Activated CD4-positive, alpha-beta T cell treated with anti-CD3 and anti-CD28 coated beads for 36 hours (primary cell): ENCODE measurements at regions not wholly inside any gene's neighbourhood (a gene's known extent, or its start where the extent isn't known, plus 50 kb on each side); places are given as distances from the start of the nearest gene placed in this dataset.

Experiments
- ATAC-seq: fragments of 200-7000 bp; cut with Tn5 transposase; one replicate; pipeline ENCODE4 v1.10.0; 2021; ENCODE audit warnings: mild to moderate bottlenecking, moderate library complexity
- CTCF ChIA-PET: fragments of 350-600 bp; sonication (Branson Sonifier 250); formaldehyde crosslinking; loops from one replicate; lab custom pipeline; 2021; ENCODE audit warnings: antibody characterized with exemption; lab: Charles Lee
- POLR2A ChIA-PET: fragments of 350-600 bp; sonication (Branson Sonifier 250); formaldehyde crosslinking; loops from one replicate; lab custom pipeline; 2021; ENCODE audit warnings: antibody characterized with exemption, inconsistent platforms; lab: Charles Lee
- DNase-seq: peaks from one replicate; pipeline ENCODE4 v3.0.0-alpha.2; 2020
- H3K27ac Mint-ChIP-seq: one replicate; pipeline ENCODE4 v1.8.0; 2021; ENCODE audit warnings: mixed read lengths
- H3K27me3 Mint-ChIP-seq: one replicate; pipeline ENCODE4 v1.8.0; 2021; ENCODE audit warnings: mixed read lengths
- H3K36me3 Mint-ChIP-seq: one replicate; pipeline ENCODE4 v1.8.0; 2021; ENCODE audit warnings: low read depth, mixed read lengths
- H3K4me1 Mint-ChIP-seq: one replicate; pipeline ENCODE4 v1.8.0; 2021; ENCODE audit warnings: mixed read lengths
- H3K4me3 Mint-ChIP-seq: one replicate; pipeline ENCODE4 v1.8.0; 2021; ENCODE audit warnings: mild to moderate bottlenecking, moderate library complexity, mixed read lengths
- H3K9me3 Mint-ChIP-seq: one replicate; pipeline ENCODE4 v1.8.0; 2021; ENCODE audit warnings: low read depth, mixed read lengths
- intact Hi-C, 2 experiments: fragments of 100-400 bp; cut with DNase I in 1 of 2; cut with micrococcal nuclease in 1 of 2; formaldehyde crosslinking; loops; one replicate each; pipeline versions ENCODE4 v1.14.2 to v1.15.1; 2022 to 2024; cut with DNase I, micrococcal nuclease

- ATAC-seq = no peak
- POLR2A ChIA-PET = no interaction called here
- CTCF ChIA-PET = no interaction called here
- Mint-ChIP-seq H3K27ac (no peak overlapping the region), H3K36me3 (no peaks in the 10 kb centered on the region), H3K9me3 (no peaks in the 10 kb centered on the region), H3K4me3 (no peak overlapping the region), H3K4me1 (no peaks in the 10 kb centered on the region), H3K27me3 (no peaks in the 10 kb centered on the region)
- no peak for DNase-seq
- intact Hi-C loops = no loop called here
Measured at GRCh38 chr13:34431827-34432581, 510.1 kb upstream of the NBEA start.

DNA sequence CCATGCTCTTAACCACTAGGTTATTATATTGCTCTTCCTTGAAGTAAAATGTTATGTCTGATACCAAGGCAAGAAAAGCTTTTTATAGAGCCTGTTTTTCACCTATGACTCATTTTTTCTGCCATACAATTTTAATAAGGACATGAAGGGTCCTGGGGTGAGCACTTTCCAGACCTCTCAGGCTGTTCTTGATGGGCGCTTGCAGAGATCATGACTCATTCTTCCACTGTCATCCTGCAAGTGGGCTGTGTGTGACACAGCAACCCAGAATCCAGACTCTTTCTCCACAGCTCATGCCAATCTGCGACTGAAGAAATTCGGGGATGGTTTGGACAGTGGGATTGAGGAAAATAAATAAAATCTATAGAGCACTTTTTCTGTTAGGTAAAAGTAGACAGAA lies 506.7 kb upstream of the NBEA start:
- Mint-ChIP-seq H3K4me3 (no peak overlapping the region), H3K27me3 (no peaks in the 10 kb centered on the region), H3K9me3 (no peaks in the 10 kb centered on the region), H3K36me3 (no peaks in the 10 kb centered on the region), H3K4me1 (no peaks in the 10 kb centered on the region), H3K27ac (no peak overlapping the region)
- DNase-seq = no peak
- ChIA-PET CTCF (no interaction called here), POLR2A (no interaction called here)
- no peak for ATAC-seq
- intact Hi-C loops = no loop called here

DNA sequence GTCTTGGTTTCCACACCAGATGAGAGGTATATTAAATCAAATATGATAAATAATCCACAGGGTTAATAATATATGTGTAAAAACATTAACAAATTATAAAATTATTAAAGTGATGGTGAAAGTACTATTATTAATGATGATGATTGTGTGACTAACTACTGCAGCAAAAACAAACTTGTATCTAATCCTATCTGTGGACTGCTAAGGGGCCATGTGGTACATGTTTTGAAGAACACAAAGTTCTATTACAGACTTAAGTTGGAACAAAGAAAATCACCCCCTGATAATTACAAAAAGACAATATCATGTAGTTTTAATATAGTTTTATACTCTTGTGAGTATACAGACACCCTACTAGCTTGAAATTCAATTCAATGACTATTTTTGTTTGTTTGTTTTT lies 504.2 kb upstream of the NBEA start:
- CTCF ChIA-PET = no interaction called here
- Mint-ChIP-seq H3K27me3 (no peaks in the 10 kb centered on the region), H3K36me3 (no peaks in the 10 kb centered on the region), H3K4me1 (no peaks in the 10 kb centered on the region), H3K4me3 (no peak overlapping the region), H3K27ac (no peak overlapping the region), H3K9me3 (no peaks in the 10 kb centered on the region)
- ATAC-seq (no peak), DNase-seq (no peak)
- POLR2A ChIA-PET = no interaction called here
- intact Hi-C loops = no loop called here

GRCh38 chr13:34452831-34453230 lies 489.2 kb upstream of the NBEA start:
- intact Hi-C loops = no loop called here
- Mint-ChIP-seq H3K27me3 (peaks cover 2% of the 10 kb centered on the region), H3K36me3 (no peaks in the 10 kb centered on the region), H3K27ac (no peak overlapping the region), H3K4me1 (no peaks in the 10 kb centered on the region), H3K4me3 (no peak overlapping the region), H3K9me3 (no peaks in the 10 kb centered on the region)
- DNase-seq (no peak), ATAC-seq (no peak)
- CTCF ChIA-PET = no interaction called here
- POLR2A ChIA-PET = no interaction called here

DNA sequence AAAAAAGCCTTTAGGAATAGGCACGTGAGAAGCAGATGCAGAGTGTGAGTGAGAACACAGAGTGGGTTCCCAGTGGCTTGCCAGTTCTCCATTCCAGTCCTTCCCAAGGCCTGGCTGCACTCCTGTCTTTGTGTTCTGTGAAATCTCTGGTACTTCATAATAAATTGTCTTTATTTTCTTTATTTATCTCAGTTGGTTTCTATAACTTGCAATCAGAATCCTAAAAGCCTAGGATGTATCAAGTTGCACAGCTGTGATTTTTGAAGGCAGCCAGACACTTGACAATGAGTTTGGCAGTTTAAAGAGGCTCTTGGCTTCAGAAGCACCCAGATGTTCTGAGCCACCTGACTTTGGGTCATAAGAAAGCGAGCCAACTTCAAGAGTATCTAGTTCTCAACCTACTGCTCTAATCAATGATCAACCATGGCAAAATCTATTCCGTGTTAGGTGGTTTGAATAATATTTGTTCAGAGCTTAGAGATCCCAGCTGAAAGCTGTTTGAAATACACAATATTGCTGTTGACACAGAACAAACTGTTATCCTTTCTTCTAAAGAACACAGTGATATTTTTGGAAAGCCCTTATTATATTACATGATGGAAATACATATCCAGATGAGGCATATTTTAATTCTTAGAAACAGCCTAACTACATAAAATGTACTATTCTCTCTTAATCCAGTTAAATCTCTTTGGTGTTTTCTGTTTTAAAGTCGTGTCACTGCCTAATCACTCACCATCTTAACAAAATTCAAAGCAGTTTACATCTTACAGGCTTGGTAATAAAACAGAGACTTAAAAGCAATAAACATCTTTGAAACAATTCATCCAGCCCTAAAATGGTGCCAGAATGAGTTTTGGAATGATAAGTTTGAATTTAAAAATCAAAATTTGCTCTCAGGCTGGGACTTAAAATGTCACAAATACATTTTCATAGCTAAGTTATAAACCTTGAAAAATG lies 483.0 kb upstream of the NBEA start:
- Mint-ChIP-seq H3K27me3 (peaks cover 4% of the 10 kb centered on the region), H3K4me1 (no peaks in the 10 kb centered on the region), H3K9me3 (peaks cover 1% of the 10 kb centered on the region), H3K36me3 (no peaks in the 10 kb centered on the region), H3K27ac (no peak overlapping the region), H3K4me3 (no peak overlapping the region)
- no peak for ATAC-seq
- DNase-seq = no peak
- ChIA-PET POLR2A (no interaction called here), CTCF (no interaction called here)
- intact Hi-C loops = no loop called here

DNA sequence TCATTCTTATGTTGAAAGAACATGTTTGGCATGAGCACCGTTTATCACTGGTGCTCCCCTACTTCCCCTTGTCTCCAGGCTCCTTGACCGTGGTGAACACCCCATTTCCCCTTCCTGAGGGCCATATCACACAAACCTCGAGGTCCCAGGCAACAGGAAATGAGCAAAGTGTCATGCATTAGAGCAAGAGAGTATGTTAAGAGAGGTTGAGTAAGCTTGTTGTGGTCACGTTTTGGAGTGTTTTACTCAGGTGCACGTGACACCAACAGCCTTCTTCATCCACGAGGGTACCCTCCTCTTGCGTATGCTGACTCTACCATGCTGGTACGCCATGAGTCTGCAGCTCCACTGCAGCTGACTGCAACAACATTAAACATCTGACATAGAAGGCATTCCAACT lies 482.2 kb upstream of the NBEA start:
- H3K36me3 Mint-ChIP-seq = no peaks in the 10 kb centered on the region
- H3K4me1 Mint-ChIP-seq = no peaks in the 10 kb centered on the region
- intact Hi-C loops = no loop called here
- no peak overlapping the region for H3K27ac Mint-ChIP-seq
- ChIA-PET CTCF (no interaction called here), POLR2A (no interaction called here)
- peaks cover 1% of the 10 kb centered on the region for H3K9me3 Mint-ChIP-seq
- H3K27me3 Mint-ChIP-seq = peaks cover 4% of the 10 kb centered on the region
- DNase-seq (no peak), ATAC-seq (no peak)
- H3K4me3 Mint-ChIP-seq = no peak overlapping the region

GRCh38 chr13:34462843-34463242 lies 479.2 kb upstream of the NBEA start:
- Mint-ChIP-seq H3K9me3 (peaks cover 1% of the 10 kb centered on the region), H3K4me1 (no peaks in the 10 kb centered on the region), H3K36me3 (no peaks in the 10 kb centered on the region), H3K27me3 (peaks cover 4% of the 10 kb centered on the region), H3K27ac (no peak overlapping the region), H3K4me3 (no peak overlapping the region)
- intact Hi-C loops = no loop called here
- DNase-seq (no peak), ATAC-seq (no peak)
- ChIA-PET POLR2A (no interaction called here), CTCF (interaction anchor here (0.6 kb wide), 1 partner anchor 27 kb away, joined by 3 read pairs; no protein-coding TSS in a partner anchor)

DNA sequence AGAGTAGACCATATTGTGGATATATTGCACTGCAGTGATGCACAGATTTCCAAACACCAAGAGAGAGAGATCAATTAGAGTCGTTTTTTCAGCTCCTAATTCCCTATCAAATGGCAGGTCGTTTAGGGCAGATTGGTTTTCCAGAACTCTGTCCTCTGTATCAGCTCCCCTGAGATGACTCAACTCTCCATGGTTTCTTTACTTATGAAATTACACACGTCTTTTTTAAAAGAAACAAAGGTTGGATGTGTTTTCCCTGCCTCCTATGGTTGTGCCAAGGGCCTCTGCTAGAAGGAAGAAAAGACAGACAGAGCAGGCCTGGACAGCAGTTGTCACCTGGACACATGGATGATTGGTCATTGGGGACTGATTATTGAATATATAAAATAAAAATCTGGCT lies 478.1 kb upstream of the NBEA start:
- intact Hi-C loops = no loop called here
- CTCF ChIA-PET = no interaction called here

DNA sequence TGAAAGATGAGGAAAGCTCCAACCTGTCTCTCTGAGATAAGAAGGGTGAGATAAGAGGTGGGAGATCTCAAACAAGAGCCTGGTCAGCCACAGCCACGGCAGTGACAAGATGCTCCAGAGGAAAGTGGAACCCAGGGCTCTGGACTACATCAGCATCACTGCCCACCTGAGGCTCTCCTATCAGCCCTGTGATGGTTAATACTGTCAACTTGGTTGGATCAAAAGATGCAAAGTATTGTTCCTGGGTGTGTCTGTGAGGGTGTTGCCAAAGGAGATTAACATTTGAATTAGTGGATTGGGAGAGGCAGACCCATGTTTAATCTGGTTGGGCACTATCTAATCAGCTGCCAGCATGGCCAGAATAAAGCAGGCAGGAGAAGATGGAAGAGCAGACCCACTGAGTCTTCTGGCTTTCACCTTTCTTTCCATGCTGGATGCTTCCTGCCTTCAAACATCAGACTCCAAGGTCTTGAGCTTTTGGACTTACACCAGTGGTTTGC lies 476.6 kb upstream of the NBEA start:
- DNase-seq (no peak), ATAC-seq (no peak)
- Mint-ChIP-seq H3K27ac (no peak overlapping the region), H3K4me3 (no peak overlapping the region), H3K4me1 (no peaks in the 10 kb centered on the region), H3K9me3 (peaks cover 1% of the 10 kb centered on the region), H3K27me3 (peaks cover 2% of the 10 kb centered on the region), H3K36me3 (no peaks in the 10 kb centered on the region)
- intact Hi-C loops = no loop called here
- POLR2A ChIA-PET = no interaction called here
- CTCF ChIA-PET = no interaction called here

More for the DNA sequence above, 478.1 kb upstream of the NBEA start:
- peaks cover 2% of the 10 kb centered on the region for H3K27me3 Mint-ChIP-seq
- no peaks in the 10 kb centered on the region for H3K36me3 Mint-ChIP-seq
- DNase-seq = no peak
- no peak for ATAC-seq
- H3K9me3 Mint-ChIP-seq = peaks cover 1% of the 10 kb centered on the region
- no peak overlapping the region for H3K27ac Mint-ChIP-seq
- no peaks in the 10 kb centered on the region for H3K4me1 Mint-ChIP-seq
- POLR2A ChIA-PET = no interaction called here
- H3K4me3 Mint-ChIP-seq = no peak overlapping the region

- no peaks in the 10 kb centered on the region for H3K4me1 Mint-ChIP-seq
- no peaks in the 10 kb centered on the region for H3K27me3 Mint-ChIP-seq
- H3K9me3 Mint-ChIP-seq = no peaks in the 10 kb centered on the region
- POLR2A ChIA-PET = no interaction called here
- H3K27ac Mint-ChIP-seq = no peak overlapping the region
- DNase-seq (no peak), ATAC-seq (no peak)
- CTCF ChIA-PET = no interaction called here
- H3K36me3 Mint-ChIP-seq = no peaks in the 10 kb centered on the region
- intact Hi-C loops = no loop called here
- no peak overlapping the region for H3K4me3 Mint-ChIP-seq
Measured at GRCh38 chr13:34466301-34466700, 475.8 kb upstream of the NBEA start.

- Mint-ChIP-seq H3K27ac (no peak overlapping the region), H3K4me3 (no peak overlapping the region), H3K4me1 (no peaks in the 10 kb centered on the region), H3K9me3 (no peaks in the 10 kb centered on the region), H3K36me3 (no peaks in the 10 kb centered on the region), H3K27me3 (no peaks in the 10 kb centered on the region)
- DNase-seq = no peak
- intact Hi-C loops = no loop called here
- no peak for ATAC-seq
- ChIA-PET POLR2A (no interaction called here), CTCF (no interaction called here)
Measured at GRCh38 chr13:34467450-34468083, 474.5 kb upstream of the NBEA start.
